HCT116 (cell line): ENCODE measurements at regions not wholly inside any gene's neighbourhood (a gene's known extent, or its start where the extent isn't known, plus 50 kb on each side); places are given as distances from the start of the nearest gene placed in this dataset.

ENCODE experiments used
- ATAC-seq: fragments of 200-7000 bp; cut with Tn5 transposase; 2 replicates; pipeline ENCODE4 v1.9.1; 2020; ENCODE audit warnings: mild to moderate bottlenecking, moderate library complexity
- BruUV-seq: library from RNA; stranded (reverse); fragments of 400-500 nt; replicated peaks from 2 replicates; lab custom pipeline; 2021; lab: Mats Ljungman, UMichigan
- CTCF ChIA-PET: fragments of 300-600 bp; sonication (Branson Sonifier 250); formaldehyde crosslinking; loops from one replicate; lab custom pipeline; 2021; ENCODE audit warnings: antibody characterized with exemption; lab: Charles Lee
- POLR2A ChIA-PET: fragments of 300-600, 350-600 bp; sonication (Branson Sonifier 250); formaldehyde crosslinking; loops from one replicate; lab custom pipeline; 2021; ENCODE audit warnings: antibody characterized with exemption; lab: Charles Lee
- RAD21 ChIA-PET, 2 experiments: fragments of 300-600 bp; sonication (Branson Sonifier 250); formaldehyde crosslinking; loops; one replicate each; lab custom pipeline; 2023; ENCODE audit warnings: low total read pairs in 2 of 2; ENCODE audit not compliant: uncharacterized antibody in 2 of 2, unreplicated experiment in 2 of 2, low non-redundant PET in 1 of 2; lab: Charles Lee
- DNase-seq: peaks from one replicate; pipeline ENCODE4 v3.0.0-alpha.2; 2010; ENCODE audit warnings: low read depth, low spot score
- H2AFZ ChIP-seq: fragments of 200-600 bp; shearing (Covaris generic), sonication (generic); 2 replicates; pipeline ENCODE4 v1.6.1; 2017; ENCODE audit warnings: low read depth, mixed run types, mixed read lengths, antibody characterized with exemption, low read length; ENCODE audit not compliant: poor library complexity, severe bottlenecking
- H3K27ac ChIP-seq: 2 replicates; pipeline ENCODE4 v1.5.1; 2012; ENCODE audit warnings: low read depth, low read length
- H3K27me3 ChIP-seq: fragments of 200-600 bp; sonication (generic); 2 replicates; pipeline ENCODE4 v1.6.1; 2016; ENCODE audit warnings: mixed run types, low read length, mixed read lengths; ENCODE audit not compliant: insufficient read depth
- H3K36me3 ChIP-seq, 2 experiments: fragments of 200-500 bp in 1 of 2; fragments of 200-600 bp in 1 of 2; sonication (Bioruptor generic) in 1 of 2; sonication (generic) in 1 of 2; 2 replicates each; pipeline versions ENCODE4 v1.5.1 to v1.6.1; 2014 to 2016; ENCODE audit warnings: low read length in 2 of 2, inconsistent platforms in 1 of 2, mixed read lengths in 1 of 2, mixed run types in 1 of 2; ENCODE audit not compliant: insufficient read depth in 2 of 2, control insufficient read depth in 1 of 2
- H3K4me1 ChIP-seq, 2 experiments: fragments of 200-600 bp in 1 of 2; sonication (generic) in 1 of 2; 2 replicates each; pipeline versions ENCODE4 v1.5.1 to v1.6.1; 2012 to 2017; ENCODE audit warnings: low read length in 2 of 2, inconsistent platforms in 1 of 2, mild to moderate bottlenecking in 1 of 2, mixed read lengths in 1 of 2, mixed run types in 1 of 2, moderate library complexity in 1 of 2; ENCODE audit not compliant: insufficient read depth in 2 of 2, control insufficient read depth in 1 of 2
- H3K4me2 ChIP-seq: fragments of 200-600 bp; sonication (generic); 2 replicates; pipeline ENCODE4 v1.6.1; 2017; ENCODE audit warnings: mixed run types, low read length, mixed read lengths
- H3K4me3 ChIP-seq, 2 experiments: fragments of 200-600 bp in 1 of 2; sonication (generic) in 1 of 2; replicated peaks in 1 of 2; 2 replicates each; pipeline ENCODE4 v1.5.1; 2011 to 2016; ENCODE audit warnings: low read length in 2 of 2, control low read depth in 1 of 2, low read depth in 1 of 2, mild to moderate bottlenecking in 1 of 2, mixed read lengths in 1 of 2, mixed run types in 1 of 2
- H3K79me2 ChIP-seq: fragments of 200-600 bp; sonication (generic); 2 replicates; pipeline ENCODE4 v1.6.1; 2017; ENCODE audit warnings: mild to moderate bottlenecking, mixed run types, low read length, moderate library complexity, mixed read lengths; ENCODE audit not compliant: insufficient read depth
- H3K9ac ChIP-seq: fragments of 200-600 bp; sonication (generic); 2 replicates; pipeline ENCODE4 v1.6.1; 2016; ENCODE audit warnings: low read length, mixed read lengths
- H3K9me2 ChIP-seq: fragments of 200-600 bp; sonication (generic), shearing (Covaris generic); 2 replicates; pipeline ENCODE4 v1.6.1; 2017; ENCODE audit warnings: mixed run types, mild to moderate bottlenecking, moderate library complexity; ENCODE audit not compliant: insufficient read depth
- H3K9me3 ChIP-seq, 2 experiments: fragments of 200-500 bp in 1 of 2; fragments of 200-600 bp in 1 of 2; sonication (Bioruptor generic) in 1 of 2; sonication (generic) in 1 of 2; 2 replicates each; pipeline ENCODE4 v1.6.1; 2014 to 2017; ENCODE audit warnings: low read length in 2 of 2, mixed read lengths in 2 of 2, inconsistent platforms in 1 of 2, low read depth in 1 of 2, mild to moderate bottlenecking in 1 of 2, mixed run types in 1 of 2, moderate library complexity in 1 of 2; ENCODE audit not compliant: control insufficient read depth in 1 of 2, insufficient read depth in 1 of 2
- H4K20me1 ChIP-seq: fragments of 200-600 bp; sonication (generic), shearing (Covaris generic); 2 replicates; pipeline ENCODE4 v1.6.1; 2017; ENCODE audit warnings: mixed run types, mild to moderate bottlenecking, moderate library complexity; ENCODE audit not compliant: insufficient read depth
- ATF3 ChIP-seq: IDR thresholded peaks from 2 replicates; pipeline ENCODE4 v1.6.1; 2012
- CEBPB ChIP-seq: IDR thresholded peaks from 2 replicates; pipeline ENCODE4 v1.6.1; 2012; ENCODE audit warnings: low read depth
- CTCF ChIP-seq, 3 experiments: fragments of 200-600 bp in 1 of 3; sonication (generic) in 1 of 3; IDR thresholded peaks in 2 of 3; conservative IDR thresholded peaks in 1 of 3; 2 replicates each; pipeline ENCODE4 v1.5.1; 2012 to 2017; ENCODE audit warnings: low read depth in 2 of 3, low read length in 2 of 3, antibody characterized with exemption in 1 of 3, borderline replicate concordance in 1 of 3, control low read depth in 1 of 3, mild to moderate bottlenecking in 1 of 3, mixed read lengths in 1 of 3, mixed run types in 1 of 3, moderate library complexity in 1 of 3; ENCODE audit not compliant: insufficient read depth in 1 of 3
- EGR1 ChIP-seq: IDR thresholded peaks from 2 replicates; pipeline ENCODE4 v1.6.1; 2012; ENCODE audit warnings: low read depth
- ELF1 ChIP-seq: IDR thresholded peaks from 2 replicates; pipeline ENCODE4 v1.6.1; 2012; ENCODE audit warnings: low read depth, borderline replicate concordance
- EZH2phosphoT487 ChIP-seq: fragments of 200-600 bp; IDR thresholded peaks from 2 replicates; pipeline ENCODE4 v1.6.1; 2018; ENCODE audit warnings: antibody characterized with exemption, borderline replicate concordance
- FOSL1 ChIP-seq: IDR thresholded peaks from 2 replicates; pipeline ENCODE4 v1.6.1; 2012; ENCODE audit warnings: low read depth
- JUND ChIP-seq: IDR thresholded peaks from 2 replicates; pipeline ENCODE4 v1.6.1; 2012
- MAX ChIP-seq: IDR thresholded peaks from 2 replicates; pipeline ENCODE4 v1.6.1; 2012
- POLR2A ChIP-seq: IDR thresholded peaks from 2 replicates; pipeline ENCODE4 v1.7.0; 2011; ENCODE audit warnings: borderline replicate concordance; ENCODE audit not compliant: insufficient read depth, insufficient read length; ENCODE audit errors: extremely low read depth
- POLR2AphosphoS5 ChIP-seq: IDR thresholded peaks from 2 replicates; pipeline ENCODE4 v1.6.1; 2011; ENCODE audit warnings: mild to moderate bottlenecking, low read depth, low read length, moderate library complexity
- RAD21 ChIP-seq: IDR thresholded peaks from 2 replicates; pipeline ENCODE4 v1.6.1; 2012; ENCODE audit warnings: low read depth, mild to moderate bottlenecking
- REST ChIP-seq: IDR thresholded peaks from 2 replicates; pipeline ENCODE4 v1.6.1; 2012; ENCODE audit warnings: low read depth
- SP1 ChIP-seq: IDR thresholded peaks from 2 replicates; pipeline ENCODE4 v1.6.1; 2012; ENCODE audit warnings: low read depth
- SRF ChIP-seq: IDR thresholded peaks from 2 replicates; pipeline ENCODE4 v1.6.1; 2012; ENCODE audit warnings: low read depth
- TCF7L2 ChIP-seq: IDR thresholded peaks from 2 replicates; pipeline ENCODE4 v1.7.0; 2011; ENCODE audit warnings: borderline replicate concordance, inconsistent platforms; ENCODE audit not compliant: insufficient read depth, insufficient read length; ENCODE audit errors: extremely low read depth
- YY1 ChIP-seq: IDR thresholded peaks from 2 replicates; pipeline ENCODE4 v1.6.1; 2011; ENCODE audit warnings: low read length, low read depth, moderate library complexity, mild to moderate bottlenecking; ENCODE audit not compliant: insufficient replicate concordance; ENCODE audit errors: extremely low read depth
- ZBTB33 ChIP-seq: IDR thresholded peaks from 2 replicates; pipeline ENCODE4 v1.6.1; 2011; ENCODE audit warnings: mild to moderate bottlenecking, low read length, moderate library complexity; ENCODE audit not compliant: insufficient replicate concordance; ENCODE audit errors: extremely low read depth
- ZFX ChIP-seq: fragments of 450-650 bp; IDR thresholded peaks from 2 replicates; pipeline ENCODE4 v1.6.1; 2017
- intact Hi-C: fragments of 100-400 bp; cut with micrococcal nuclease; formaldehyde crosslinking; loops from 2 replicates; pipeline ENCODE4 v1.10.0; 2022

- Histone ChIP-seq H3K79me2 (no peaks in the 10 kb centered on the region), H3K27ac (no peak overlapping the region), H3K9ac (no peak overlapping the region), H3K9me3 (peaks cover 0 to 31% of the 10 kb centered on the region in 2 experiments; a peak in 1 of 4 replicates), H3K36me3 (no peaks in the 10 kb centered on the region), H3K27me3 (no peaks in the 10 kb centered on the region), H3K4me2 (no peak overlapping the region), H2AFZ (no peak overlapping the region), H3K9me2 (no peaks in the 10 kb centered on the region), H3K4me1 (no peaks in the 10 kb centered on the region), H4K20me1 (no peaks in the 10 kb centered on the region), H3K4me3 (no peak overlapping the region)
- ChIA-PET RAD21 (no interaction called here), CTCF (no interaction called here), POLR2A (no interaction called here)
- no peak for TF ChIP-seq EZH2phosphoT487
- TF ChIP-seq POLR2AphosphoS5, result no peak
- no peak for TF ChIP-seq SRF
- TF ChIP-seq RAD21, result no peak
- TF ChIP-seq CTCF (IDR thresholded peaks at IDR 0.05 in 2 of 3, conservative IDR thresholded peaks at IDR 0.05 in 1 of 3; ENCODE audit: borderline replicate concordance in 1 of 3, insufficient read depth in 1 of 3, low read depth in 2 of 3, low read length in 2 of 3), result no peak
- TF ChIP-seq JUND, result no peak
- no peak for TF ChIP-seq EGR1
- no peak for TF ChIP-seq REST
- TF ChIP-seq SP1, result no peak
- no peak for TF ChIP-seq POLR2A
- TF ChIP-seq MAX, result no peak
- no peak for TF ChIP-seq TCF7L2
- no peak for TF ChIP-seq ZBTB33
- TF ChIP-seq YY1, result no peak
- no peak for TF ChIP-seq ZFX
- TF ChIP-seq FOSL1, result no peak
- TF ChIP-seq CEBPB, result no peak
- no peak for TF ChIP-seq ELF1
- TF ChIP-seq ATF3, result no peak
- no peak for ATAC-seq
- intact Hi-C loops, result no loop called here
- BruUV-seq, result no TSS peak
- DNase-seq, result no peak
Observed at GRCh38 chr17:34045990-34046389, 209.1 kb upstream of the CCL2 start.
